Renal cortex interstitium (tissue), 11 donors: ENCODE measurements at regions not wholly inside any gene's neighbourhood (a gene's known extent, or its start where the extent isn't known, plus 50 kb on each side); places are given as distances from the start of the nearest gene placed in this dataset.

ENCODE experiments used
- DNase-seq, 11 donors: peaks; one replicate each; pipeline ENCODE4 v3.0.0-alpha.2; 2013; ENCODE audit warnings: low read depth in 9 of 11, low spot score in 4 of 11; ENCODE audit errors: extremely low read depth in 1 of 11

- DNase-seq, result no peak
These were observed 266.6 kb upstream of the SLITRK3 start for GRCh38 chr3:165462636-165463334.

DNA sequence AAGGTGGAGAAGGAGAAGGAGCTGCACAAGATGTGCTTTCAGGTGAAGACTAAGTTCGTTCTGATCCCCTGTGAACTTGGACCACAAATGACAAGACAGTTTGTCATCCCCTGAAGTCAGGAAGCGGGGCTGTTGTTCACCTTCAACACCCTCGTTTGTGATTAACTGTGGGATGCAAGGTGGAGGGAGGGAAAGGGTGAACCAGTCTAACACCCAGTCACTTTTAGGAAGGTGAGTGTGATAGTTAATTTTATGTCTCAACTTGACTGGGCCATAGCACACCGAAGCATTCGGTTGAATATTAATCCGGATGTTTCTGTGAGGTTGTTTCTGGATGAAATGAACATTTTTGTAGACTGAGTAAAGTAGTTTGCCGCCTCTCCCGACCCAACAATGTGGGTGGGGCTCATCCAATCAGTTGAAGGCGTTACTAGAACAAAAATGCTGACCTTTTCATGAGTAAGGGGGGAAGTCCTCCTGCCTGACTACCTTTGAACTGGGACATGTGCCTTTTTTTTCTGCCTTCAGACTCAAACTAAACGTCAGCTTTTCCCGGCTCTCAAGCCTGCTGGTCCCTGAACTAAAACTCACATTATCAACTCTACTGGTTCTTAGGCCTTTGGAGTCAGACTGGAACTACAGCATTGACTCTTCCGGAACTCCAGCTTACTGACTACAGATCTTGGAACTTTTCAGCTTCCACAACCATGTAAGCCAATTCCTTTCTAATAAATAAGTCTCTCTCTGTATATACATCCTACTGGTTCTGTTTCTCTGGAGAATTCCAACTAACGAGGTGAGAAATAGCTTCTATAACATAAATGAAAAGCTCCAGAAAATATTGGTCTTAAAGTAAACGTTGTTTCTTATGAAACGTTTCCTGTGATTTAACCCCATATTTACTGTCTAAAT lies 264.0 kb upstream of the SLITRK3 start:
- no peak for DNase-seq

DNA sequence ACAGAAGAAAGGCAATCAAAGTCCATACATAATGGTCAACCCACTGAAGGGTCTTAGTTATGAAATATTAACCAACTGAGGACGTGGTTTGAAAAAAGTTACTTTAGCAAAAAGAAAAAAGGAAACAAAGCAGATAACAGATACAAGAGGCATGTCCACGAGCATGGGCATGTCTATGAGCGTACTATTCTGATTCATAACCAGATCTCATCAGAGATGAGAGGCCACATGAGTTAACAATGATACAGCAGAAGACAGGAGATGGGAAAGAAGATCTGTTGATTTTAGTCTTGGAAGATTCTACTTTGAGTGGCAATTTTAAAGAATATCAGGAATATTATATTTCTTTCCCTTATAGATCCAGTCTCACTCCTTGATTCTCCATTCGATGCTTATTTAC lies 262.9 kb upstream of the SLITRK3 start:
- no peak for DNase-seq

DNA sequence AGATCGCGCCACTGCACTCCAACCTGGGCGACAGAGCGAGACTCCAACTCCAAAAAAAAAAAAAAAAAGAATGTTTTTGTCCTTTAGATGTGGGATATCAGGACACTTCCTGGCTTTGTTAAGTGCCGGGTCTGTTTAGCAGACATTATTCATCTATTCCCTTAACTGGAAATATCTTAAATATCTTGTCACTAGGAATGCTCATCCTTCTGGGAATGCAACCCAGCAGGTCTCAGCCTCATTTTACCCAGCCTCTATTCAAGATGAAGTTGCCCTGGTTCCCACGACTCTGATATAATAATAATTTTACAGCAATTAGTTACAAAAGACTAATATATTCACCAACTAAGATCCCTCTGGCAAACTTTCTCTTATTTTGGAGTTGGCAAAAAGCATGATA lies 260.9 kb upstream of the SLITRK3 start:
- DNase-seq, result no peak

- DNase-seq, result no peak
These were observed 259.6 kb upstream of the SLITRK3 start for GRCh38 chr3:165455793-165456192.

GRCh38 chr3:165455360-165455759 lies 259.2 kb upstream of the SLITRK3 start:
- no peak for DNase-seq

DNA sequence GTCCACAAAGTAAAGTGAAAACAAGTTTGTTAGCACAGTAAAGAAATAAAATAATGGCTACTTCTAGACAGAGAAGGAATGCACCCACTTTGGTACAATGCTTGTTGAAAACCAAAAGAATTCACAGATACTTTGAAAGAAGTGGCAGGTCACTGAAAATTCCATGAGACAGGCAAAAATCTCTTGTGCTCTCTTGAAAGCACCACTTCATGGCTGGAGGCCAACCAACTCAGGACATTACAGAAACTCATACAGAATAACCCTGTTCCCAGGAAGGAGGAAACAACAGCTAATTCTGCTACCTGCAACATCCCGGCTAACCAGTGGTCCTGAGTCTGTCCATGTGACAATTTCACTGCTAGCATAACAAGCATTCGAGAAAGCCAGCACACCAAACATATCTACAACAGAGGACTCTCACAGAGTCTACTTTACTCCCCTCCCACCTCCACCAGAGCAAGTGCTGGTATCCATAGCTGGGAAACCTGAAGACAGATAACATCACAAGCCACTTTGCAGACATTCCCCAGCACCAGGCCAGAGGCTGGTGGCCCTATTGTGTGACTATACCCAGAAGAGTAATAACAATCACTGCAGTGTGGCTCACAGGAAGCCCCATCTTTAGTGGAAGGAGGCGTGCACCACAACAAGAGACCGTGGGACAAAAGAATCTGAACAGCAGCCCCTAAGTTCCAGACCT lies 255.3 kb upstream of the SLITRK3 start:
- no peak for DNase-seq

- no peak for DNase-seq
These were observed 250.4 kb upstream of the SLITRK3 start for GRCh38 chr3:165446555-165446954.

GRCh38 chr3:165444745-165445144 lies 248.6 kb upstream of the SLITRK3 start:
- DNase-seq, result no peak

- DNase-seq, result no peak
These were observed 247.5 kb upstream of the SLITRK3 start for GRCh38 chr3:165443664-165444063.

DNA sequence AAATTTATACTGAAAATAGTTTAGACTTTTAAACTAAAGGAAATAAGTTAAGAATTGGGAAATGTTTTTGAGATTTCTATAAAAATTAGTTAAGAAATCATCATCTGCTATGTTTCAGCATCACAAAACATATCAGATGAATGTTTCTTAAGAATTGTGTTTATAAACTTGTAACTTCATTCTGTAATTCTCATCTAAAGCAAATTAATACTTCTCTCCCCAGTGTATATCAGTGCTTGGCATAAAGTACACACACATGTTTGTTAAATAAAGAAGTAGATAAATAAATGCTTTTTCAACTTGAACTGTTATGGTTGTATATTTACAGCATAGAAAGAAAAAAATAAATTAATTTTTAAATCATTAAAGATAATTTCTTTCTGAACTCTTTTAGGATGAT lies 245.9 kb upstream of the SLITRK3 start:
- no peak for DNase-seq

DNA sequence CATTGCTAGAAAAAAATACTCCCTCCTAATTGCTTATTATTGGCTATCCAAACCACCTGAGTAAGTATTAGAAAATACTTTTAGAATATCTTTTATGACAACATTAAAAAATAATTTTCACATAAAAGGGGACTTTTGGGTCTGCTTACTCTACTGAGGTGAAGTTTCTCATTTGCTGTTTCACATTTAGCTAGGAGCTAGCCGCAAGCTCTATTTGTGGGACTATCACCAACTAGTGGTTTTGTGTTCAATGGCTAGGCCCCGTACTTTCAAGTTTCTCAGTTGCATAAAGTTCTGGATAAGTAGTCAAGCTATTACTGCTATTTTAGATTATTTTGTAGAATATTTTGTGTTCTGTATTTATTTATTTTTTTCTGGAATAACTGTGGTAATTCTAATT lies 244.2 kb upstream of the SLITRK3 start:
- DNase-seq, result no peak

DNA sequence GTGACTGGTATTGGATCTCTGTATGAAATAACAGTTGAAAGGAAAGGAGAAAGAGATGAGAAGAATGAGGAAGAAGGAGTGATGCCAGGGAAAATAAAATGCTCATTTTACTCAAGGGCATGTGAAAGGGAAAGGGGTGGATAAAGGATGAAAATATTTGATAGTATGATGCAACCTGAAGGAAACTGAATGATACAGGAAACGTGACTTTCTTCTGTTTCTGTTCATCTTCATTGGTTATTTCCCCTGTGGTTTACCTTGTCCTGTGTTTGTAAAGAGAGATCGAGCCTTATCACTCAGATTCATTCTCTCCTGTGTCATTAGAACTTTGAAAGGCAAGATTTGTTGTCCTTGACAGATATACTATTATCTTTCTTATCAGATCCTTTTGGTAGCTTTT lies 243.6 kb upstream of the SLITRK3 start:
- no peak for DNase-seq

GRCh38 chr3:165434516-165434915 lies 238.3 kb upstream of the SLITRK3 start:
- DNase-seq, result no peak

DNA sequence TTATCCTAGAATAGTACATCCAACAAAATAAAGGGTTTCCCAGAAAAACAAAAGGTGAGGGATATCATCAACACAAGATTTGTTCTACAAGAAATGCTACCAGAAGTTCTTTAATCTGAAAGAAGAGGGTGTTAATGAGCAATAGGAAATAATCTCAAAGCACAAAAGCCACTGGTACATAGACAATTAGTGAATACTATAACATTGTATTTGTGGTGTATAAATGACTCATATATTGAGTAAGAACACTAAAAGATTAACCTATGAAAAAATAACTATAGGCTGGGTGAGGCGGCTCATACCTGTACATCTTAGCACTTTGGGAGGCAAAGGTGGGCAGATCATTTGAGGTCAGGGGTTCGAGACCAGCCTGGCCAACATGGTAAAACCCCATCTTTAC lies 210.2 kb upstream of the SLITRK3 start:
- DNase-seq, result no peak

DNA sequence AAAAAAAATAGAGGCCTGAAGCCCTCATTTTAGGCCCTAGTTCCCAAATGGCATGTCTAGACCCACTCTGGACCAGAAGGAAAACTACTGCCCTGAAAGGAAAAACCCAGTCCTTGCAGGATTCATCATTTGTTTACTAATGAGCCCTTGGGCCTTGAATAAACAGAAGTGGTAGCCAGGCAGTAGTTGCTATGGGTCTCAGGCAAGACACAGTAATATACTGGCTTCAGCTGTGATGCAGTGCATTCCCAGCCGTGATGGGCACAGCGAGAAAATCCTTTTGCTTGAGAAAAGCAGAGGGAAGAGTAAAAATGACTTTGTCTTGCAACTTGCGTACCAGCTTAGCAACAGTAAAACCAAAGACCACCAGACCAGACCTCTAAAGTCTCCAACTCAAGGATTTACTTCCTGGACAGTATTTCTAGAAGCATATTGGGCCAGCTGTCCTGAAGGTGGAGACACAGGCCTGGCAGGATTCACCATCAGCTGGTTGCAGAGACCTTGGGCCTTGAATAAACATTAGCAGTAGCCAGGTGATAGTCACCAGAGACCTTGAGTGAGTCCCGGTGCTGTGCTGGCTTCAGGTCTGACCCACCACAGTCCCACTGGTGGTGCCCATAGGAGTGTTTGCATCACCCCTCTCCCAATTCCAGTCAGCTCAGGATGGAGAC lies 208.3 kb upstream of the SLITRK3 start:
- no peak for DNase-seq

DNA sequence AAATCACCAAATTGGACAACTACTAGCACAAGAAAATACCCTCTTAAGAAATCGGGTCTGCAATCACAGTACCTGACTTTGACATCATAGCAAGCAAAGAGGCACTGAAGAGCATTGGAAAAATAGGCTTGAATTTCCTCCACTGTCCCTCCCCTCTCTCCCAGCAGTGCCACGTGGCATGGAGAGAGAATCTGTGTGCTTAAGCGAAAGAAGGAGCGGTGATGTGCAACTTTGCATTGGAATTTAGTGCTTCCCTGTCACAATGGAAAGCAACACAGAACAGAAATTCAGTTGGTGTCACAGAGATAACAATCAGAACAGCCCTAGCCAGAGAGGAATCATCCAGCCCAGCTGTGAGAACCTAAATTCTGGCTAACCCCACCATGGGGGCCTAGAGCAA lies 207.5 kb upstream of the SLITRK3 start:
- peak in 1 of 11 donors; percentile 4 for DNase-seq

DNA sequence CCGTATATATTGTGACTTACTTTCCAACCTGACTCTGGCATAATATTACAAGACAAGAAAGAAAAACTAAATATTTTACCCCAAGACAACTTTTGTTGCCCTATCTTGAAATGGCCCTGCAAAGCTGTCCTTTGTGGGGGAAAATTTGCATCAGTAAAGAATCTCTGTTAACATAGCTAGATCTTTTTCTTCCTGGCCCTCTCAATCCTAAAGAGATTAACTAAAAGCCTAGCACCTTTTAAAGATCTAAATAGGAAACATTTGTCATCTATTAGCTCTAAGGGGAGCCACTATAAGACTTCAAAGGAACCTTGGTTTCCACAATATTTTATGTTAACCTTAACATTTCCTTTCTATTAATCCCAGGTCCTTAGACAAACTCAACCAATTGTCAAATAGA lies 199.0 kb upstream of the SLITRK3 start:
- no peak for DNase-seq

- DNase-seq, result no peak
These were observed 197.3 kb upstream of the SLITRK3 start for GRCh38 chr3:165393461-165393860.
